ENCODE measurements at regions not wholly inside any gene's neighbourhood (a gene's known extent, or its start where the extent isn't known, plus 50 kb on each side); places are given as distances from the start of the nearest gene placed in this dataset.

- no peaks in the 10 kb centered on the region for H3K27me3 ChIP-seq (ENCODE audit: control insufficient read depth in 2 of 2, insufficient read depth in 1 of 2, low read length in 1 of 2)
- no peaks in the 10 kb centered on the region for H3K4me1 ChIP-seq (ENCODE audit: control insufficient read depth in 2 of 2, insufficient read depth in 2 of 2, low read length in 2 of 2)
- DNase-seq (ENCODE audit: low read depth in 6 of 9, low spot score in 9 of 9), result no peak
- 88% methylated on average over 1 of the region's 1 CpG for WGBS
- no peak overlapping the region for H3K27ac ChIP-seq (ENCODE audit: low read depth in 1 of 2, low read length in 1 of 2)
- no peak overlapping the region for H3K4me3 ChIP-seq (ENCODE audit: low read length in 2 of 2)
- peaks cover 1 to 10% of the 10 kb centered on the region in 2 donors for H3K9me3 ChIP-seq (ENCODE audit: control insufficient read depth in 2 of 2, insufficient read depth in 1 of 2, low read length in 1 of 2)
- H3K36me3 ChIP-seq (ENCODE audit: control insufficient read depth in 2 of 2, insufficient read depth in 2 of 2, low read length in 1 of 2), result no peaks in the 10 kb centered on the region
Measured at GRCh38 chr11:96470521-96470920, 80.7 kb downstream of the JRKL start.

DNA sequence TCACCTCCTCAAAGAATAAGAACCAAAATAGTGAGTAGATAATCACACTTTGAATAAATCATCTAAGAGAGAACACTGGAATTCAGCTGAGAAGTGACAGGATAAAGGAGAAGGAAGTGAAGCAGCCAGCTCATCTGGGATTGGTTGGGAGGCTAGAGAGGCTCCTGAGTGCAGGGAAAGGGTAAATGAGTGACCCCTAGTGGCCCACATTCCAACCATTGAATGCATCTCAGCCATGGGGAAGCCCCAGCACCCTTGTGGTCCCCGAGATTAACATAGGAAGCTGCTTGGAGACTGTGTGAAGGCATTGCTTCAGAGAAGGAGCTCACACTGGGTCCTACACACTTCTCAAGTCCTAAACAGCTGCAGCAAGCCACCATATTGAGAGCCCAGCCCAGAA, 82.3 kb downstream of the JRKL start:
- no peak overlapping the region for H3K27ac ChIP-seq (ENCODE audit: low read depth in 1 of 2, low read length in 1 of 2)
- 79% methylated on average over 1 of the region's 1 CpG for WGBS
- peaks cover 1 to 10% of the 10 kb centered on the region in 2 donors for H3K9me3 ChIP-seq (ENCODE audit: control insufficient read depth in 2 of 2, insufficient read depth in 1 of 2, low read length in 1 of 2)
- H3K27me3 ChIP-seq (ENCODE audit: control insufficient read depth in 2 of 2, insufficient read depth in 1 of 2, low read length in 1 of 2), result no peaks in the 10 kb centered on the region
- no peak overlapping the region for H3K4me3 ChIP-seq (ENCODE audit: low read length in 2 of 2)
- no peak for DNase-seq (ENCODE audit: low read depth in 6 of 9, low spot score in 9 of 9)
- no peaks in the 10 kb centered on the region for H3K4me1 ChIP-seq (ENCODE audit: control insufficient read depth in 2 of 2, insufficient read depth in 2 of 2, low read length in 2 of 2)
- no peaks in the 10 kb centered on the region for H3K36me3 ChIP-seq (ENCODE audit: control insufficient read depth in 2 of 2, insufficient read depth in 2 of 2, low read length in 1 of 2)

DNA sequence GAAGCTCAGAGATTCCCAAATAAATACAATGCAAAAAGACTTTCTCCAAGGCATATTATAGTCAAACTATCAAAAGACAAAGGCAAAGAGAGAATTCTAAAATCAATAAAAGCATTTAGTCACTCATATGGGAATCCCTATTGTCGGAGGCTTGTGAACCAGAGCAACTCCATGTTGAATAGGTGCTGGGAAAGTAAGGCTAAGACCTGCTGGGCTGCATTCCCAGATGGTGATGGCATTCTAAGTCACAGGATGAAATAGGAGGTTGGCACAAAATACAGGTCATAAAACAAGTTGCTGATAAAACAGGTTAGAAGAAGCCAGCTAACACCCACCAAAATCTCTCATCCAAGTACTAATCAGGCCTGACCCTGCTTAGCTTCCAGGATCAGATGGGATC, 84.5 kb downstream of the JRKL start:
- Histone ChIP-seq H3K4me1 (ENCODE audit: control insufficient read depth in 2 of 2, insufficient read depth in 2 of 2, low read length in 2 of 2) (no peaks in the 10 kb centered on the region), H3K9me3 (ENCODE audit: control insufficient read depth in 2 of 2, insufficient read depth in 1 of 2, low read length in 1 of 2) (peaks cover 1 to 10% of the 10 kb centered on the region in 2 donors), H3K27me3 (ENCODE audit: control insufficient read depth in 2 of 2, insufficient read depth in 1 of 2, low read length in 1 of 2) (no peaks in the 10 kb centered on the region), H3K27ac (ENCODE audit: low read depth in 1 of 2, low read length in 1 of 2) (no peak overlapping the region), H3K36me3 (ENCODE audit: control insufficient read depth in 2 of 2, insufficient read depth in 2 of 2, low read length in 1 of 2) (no peaks in the 10 kb centered on the region), H3K4me3 (ENCODE audit: low read length in 2 of 2) (no peak overlapping the region)
- DNase-seq (ENCODE audit: low read depth in 6 of 9, low spot score in 9 of 9), result no peak
- WGBS, result 92% methylated on average over 1 of the region's 1 CpG

- H3K4me1 ChIP-seq (ENCODE audit: control insufficient read depth in 2 of 2, insufficient read depth in 2 of 2, low read length in 2 of 2), result no peaks in the 10 kb centered on the region
- WGBS, result 75% methylated on average over 1 of the region's 1 CpG
- H3K4me3 ChIP-seq (ENCODE audit: low read length in 2 of 2), result no peak overlapping the region
- no peaks in the 10 kb centered on the region for H3K27me3 ChIP-seq (ENCODE audit: control insufficient read depth in 2 of 2, insufficient read depth in 1 of 2, low read length in 1 of 2)
- H3K9me3 ChIP-seq (ENCODE audit: control insufficient read depth in 2 of 2, insufficient read depth in 1 of 2, low read length in 1 of 2), result no peaks in the 10 kb centered on the region
- DNase-seq (ENCODE audit: low read depth in 6 of 9, low spot score in 9 of 9), result no peak
- H3K36me3 ChIP-seq (ENCODE audit: control insufficient read depth in 2 of 2, insufficient read depth in 2 of 2, low read length in 1 of 2), result no peaks in the 10 kb centered on the region
- H3K27ac ChIP-seq (ENCODE audit: low read depth in 1 of 2, low read length in 1 of 2), result no peak overlapping the region
Measured at GRCh38 chr11:96481204-96481603, 91.4 kb downstream of the JRKL start.

DNA sequence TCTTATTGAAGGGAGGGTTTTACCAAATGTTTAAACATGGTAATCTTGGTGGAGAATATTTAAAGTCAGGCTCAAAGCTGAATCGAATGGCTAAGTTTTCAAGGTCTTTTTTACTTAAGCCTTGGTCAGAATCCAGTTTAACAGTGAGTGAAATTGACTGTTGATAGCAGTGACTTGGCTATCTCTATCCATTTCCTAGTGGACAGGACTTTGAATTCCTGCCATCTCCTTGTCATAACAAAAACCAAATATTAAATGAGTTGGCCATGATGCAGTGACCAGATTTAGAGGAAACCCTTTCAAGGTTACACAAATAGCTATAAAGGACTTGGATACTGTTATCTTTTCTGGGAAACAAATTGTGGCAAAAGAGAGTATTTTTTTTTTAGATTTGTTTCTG, 92.0 kb downstream of the JRKL start:
- H3K27ac ChIP-seq (ENCODE audit: low read depth in 1 of 2, low read length in 1 of 2), result no peak overlapping the region
- no peaks in the 10 kb centered on the region for H3K36me3 ChIP-seq (ENCODE audit: control insufficient read depth in 2 of 2, insufficient read depth in 2 of 2, low read length in 1 of 2)
- WGBS, result 65% methylated on average over 1 of the region's 1 CpG
- no peaks in the 10 kb centered on the region for H3K27me3 ChIP-seq (ENCODE audit: control insufficient read depth in 2 of 2, insufficient read depth in 1 of 2, low read length in 1 of 2)
- H3K9me3 ChIP-seq (ENCODE audit: control insufficient read depth in 2 of 2, insufficient read depth in 1 of 2, low read length in 1 of 2), result no peaks in the 10 kb centered on the region
- DNase-seq (ENCODE audit: low read depth in 6 of 9, low spot score in 9 of 9), result no peak
- no peak overlapping the region for H3K4me3 ChIP-seq (ENCODE audit: low read length in 2 of 2)
- no peaks in the 10 kb centered on the region for H3K4me1 ChIP-seq (ENCODE audit: control insufficient read depth in 2 of 2, insufficient read depth in 2 of 2, low read length in 2 of 2)

DNA sequence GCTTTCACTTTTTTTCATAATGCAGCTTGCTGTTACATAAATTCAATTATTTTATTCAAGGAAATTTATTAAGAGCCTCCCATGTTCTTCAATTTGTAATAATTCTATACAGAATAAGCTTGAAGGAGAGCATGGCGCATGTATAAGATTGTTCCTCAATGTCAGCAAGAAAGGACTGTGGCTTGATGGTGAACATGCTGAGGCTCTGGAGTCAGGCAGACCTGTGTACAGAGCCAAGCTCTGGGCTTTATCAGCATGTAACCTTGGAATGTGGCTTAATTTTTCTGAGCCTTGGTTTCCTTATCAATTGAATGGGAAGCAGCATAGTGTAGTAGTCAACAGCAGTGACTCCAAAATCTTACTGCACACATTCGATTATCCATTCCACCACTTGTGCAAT, 92.4 kb downstream of the JRKL start:
- WGBS, result 96% methylated on average over 2 of the region's 2 CpGs
- Histone ChIP-seq H3K9me3 (ENCODE audit: control insufficient read depth in 2 of 2, insufficient read depth in 1 of 2, low read length in 1 of 2) (peaks cover 0 to 2% of the 10 kb centered on the region in 2 donors), H3K36me3 (ENCODE audit: control insufficient read depth in 2 of 2, insufficient read depth in 2 of 2, low read length in 1 of 2) (no peaks in the 10 kb centered on the region), H3K4me3 (ENCODE audit: low read length in 2 of 2) (no peak overlapping the region), H3K27me3 (ENCODE audit: control insufficient read depth in 2 of 2, insufficient read depth in 1 of 2, low read length in 1 of 2) (no peaks in the 10 kb centered on the region), H3K27ac (ENCODE audit: low read depth in 1 of 2, low read length in 1 of 2) (no peak overlapping the region), H3K4me1 (ENCODE audit: control insufficient read depth in 2 of 2, insufficient read depth in 2 of 2, low read length in 2 of 2) (no peaks in the 10 kb centered on the region)
- no peak for DNase-seq (ENCODE audit: low read depth in 6 of 9, low spot score in 9 of 9)

- H3K4me3 ChIP-seq (ENCODE audit: low read length in 2 of 2), result no peak overlapping the region
- H3K36me3 ChIP-seq (ENCODE audit: control insufficient read depth in 2 of 2, insufficient read depth in 2 of 2, low read length in 1 of 2), result no peaks in the 10 kb centered on the region
- H3K4me1 ChIP-seq (ENCODE audit: control insufficient read depth in 2 of 2, insufficient read depth in 2 of 2, low read length in 2 of 2), result no peaks in the 10 kb centered on the region
- H3K27me3 ChIP-seq (ENCODE audit: control insufficient read depth in 2 of 2, insufficient read depth in 1 of 2, low read length in 1 of 2), result no peaks in the 10 kb centered on the region
- no peak overlapping the region for H3K27ac ChIP-seq (ENCODE audit: low read depth in 1 of 2, low read length in 1 of 2)
- DNase-seq (ENCODE audit: low read depth in 6 of 9, low spot score in 9 of 9), result no peak
- peaks cover 0 to 3% of the 10 kb centered on the region in 2 donors for H3K9me3 ChIP-seq (ENCODE audit: control insufficient read depth in 2 of 2, insufficient read depth in 1 of 2, low read length in 1 of 2)
Measured at GRCh38 chr11:96483374-96483955, 93.7 kb downstream of the JRKL start.

DNA sequence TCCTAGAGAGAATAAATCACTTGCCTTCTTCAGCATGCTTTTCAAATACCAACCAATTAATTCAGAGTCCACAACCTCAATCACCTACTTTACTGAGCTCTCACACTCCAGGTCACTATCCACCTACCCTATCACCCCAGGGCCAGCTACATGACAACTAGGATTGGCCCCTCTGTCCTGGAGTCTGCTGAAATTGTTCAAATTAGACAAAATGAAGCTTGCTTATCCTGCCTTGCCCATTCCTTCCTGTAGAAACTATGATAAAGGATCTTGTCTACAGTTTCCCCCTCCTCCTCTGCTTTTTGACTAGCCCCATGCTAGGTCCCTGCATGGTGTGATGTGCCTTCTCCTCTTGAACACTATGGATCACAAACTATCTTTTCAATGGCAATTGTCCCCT, 94.5 kb downstream of the JRKL start:
- H3K27me3 ChIP-seq (ENCODE audit: control insufficient read depth in 2 of 2, insufficient read depth in 1 of 2, low read length in 1 of 2), result no peaks in the 10 kb centered on the region
- no peak overlapping the region for H3K27ac ChIP-seq (ENCODE audit: low read depth in 1 of 2, low read length in 1 of 2)
- no peak overlapping the region for H3K4me3 ChIP-seq (ENCODE audit: low read length in 2 of 2)
- H3K4me1 ChIP-seq (ENCODE audit: control insufficient read depth in 2 of 2, insufficient read depth in 2 of 2, low read length in 2 of 2), result no peaks in the 10 kb centered on the region
- no peaks in the 10 kb centered on the region for H3K36me3 ChIP-seq (ENCODE audit: control insufficient read depth in 2 of 2, insufficient read depth in 2 of 2, low read length in 1 of 2)
- peaks cover 0 to 3% of the 10 kb centered on the region in 2 donors for H3K9me3 ChIP-seq (ENCODE audit: control insufficient read depth in 2 of 2, insufficient read depth in 1 of 2, low read length in 1 of 2)
- DNase-seq (ENCODE audit: low read depth in 6 of 9, low spot score in 9 of 9), result no peak

- H3K4me3 ChIP-seq (ENCODE audit: low read length in 2 of 2), result no peak overlapping the region
- no peak overlapping the region for H3K27ac ChIP-seq (ENCODE audit: low read depth in 1 of 2, low read length in 1 of 2)
- DNase-seq (ENCODE audit: low read depth in 6 of 9, low spot score in 9 of 9), result no peak
Measured at GRCh38 chr11:96486890-96487611, 97.2 kb downstream of the JRKL start.

More at GRCh38 chr11:96486890-96487611, 97.2 kb downstream of the JRKL start:
- Histone ChIP-seq H3K4me1 (ENCODE audit: control insufficient read depth in 2 of 2, insufficient read depth in 2 of 2, low read length in 2 of 2) (no peaks in the 10 kb centered on the region), H3K36me3 (ENCODE audit: control insufficient read depth in 2 of 2, insufficient read depth in 2 of 2, low read length in 1 of 2) (no peaks in the 10 kb centered on the region), H3K9me3 (ENCODE audit: control insufficient read depth in 2 of 2, insufficient read depth in 1 of 2, low read length in 1 of 2) (peaks cover 0 to 3% of the 10 kb centered on the region in 2 donors), H3K27me3 (ENCODE audit: control insufficient read depth in 2 of 2, insufficient read depth in 1 of 2, low read length in 1 of 2) (no peaks in the 10 kb centered on the region)
- 75% methylated on average over 13 of the region's 13 CpGs for WGBS
